HG03378 (cell line): ENCODE measurements at regions not wholly inside any gene's neighbourhood (a gene's known extent, or its start where the extent isn't known, plus 50 kb on each side); places are given as distances from the start of the nearest gene placed in this dataset.
A peak's percentile ranks its signal among the peaks of the same experiment; 100 is the strongest.

Source experiments
- ATAC-seq: cut with Tn5 transposase; IDR thresholded peaks from one replicate; pipeline ENCODE4 v1.9.1; 2021; ENCODE audit warnings: mild to moderate bottlenecking, moderate library complexity; ENCODE audit not compliant: unreplicated experiment

GRCh38 chr2:221844212-221845020 lies 272.3 kb upstream of the EPHA4 start:
- ATAC-seq: peak; percentile 79

- no peak for ATAC-seq
Observed at GRCh38 chr2:221836095-221836494, 264.0 kb upstream of the EPHA4 start.

GRCh38 chr2:221833966-221834365 lies 261.9 kb upstream of the EPHA4 start:
- no peak for ATAC-seq

DNA sequence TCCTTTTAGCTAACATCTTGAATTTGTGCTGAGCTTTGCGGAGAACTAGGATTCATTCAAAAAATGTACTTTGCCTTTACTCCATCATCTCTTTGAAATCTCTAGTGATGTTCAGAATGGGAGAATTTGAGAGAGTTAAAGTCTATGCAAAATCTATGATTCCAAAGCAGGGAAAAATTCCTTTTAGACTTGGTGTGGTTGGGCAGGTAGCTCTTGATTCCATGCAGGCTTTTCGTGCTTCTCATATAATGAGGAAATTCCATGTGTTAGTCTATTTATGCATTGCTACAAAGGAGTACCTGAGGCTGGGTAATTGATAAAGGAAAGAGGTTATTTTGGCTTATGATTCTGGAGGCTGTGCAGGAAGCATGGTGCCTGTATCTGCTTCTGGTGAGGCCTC lies 258.9 kb upstream of the EPHA4 start:
- ATAC-seq: no peak

DNA sequence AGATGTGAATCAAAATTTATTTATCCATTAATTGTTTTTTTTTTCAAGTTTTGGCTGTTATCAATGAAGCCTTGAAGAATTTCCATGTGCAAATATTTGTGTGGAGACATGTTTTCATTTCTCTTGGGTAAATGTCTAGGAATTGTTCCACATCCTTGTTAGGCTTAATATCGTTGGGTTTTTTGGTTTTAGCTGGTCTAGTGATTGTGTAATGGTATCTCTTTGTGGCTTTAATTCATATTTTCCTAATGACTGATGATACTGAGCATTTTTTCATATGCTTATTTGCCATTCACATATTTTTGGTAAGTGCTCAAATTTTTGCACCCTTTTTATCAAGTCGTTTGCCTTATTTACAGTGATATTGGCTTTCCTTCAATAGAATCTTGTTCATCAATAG lies 250.3 kb upstream of the EPHA4 start:
- no peak for ATAC-seq

- ATAC-seq: no peak
Observed at GRCh38 chr2:221818616-221819320, 246.7 kb upstream of the EPHA4 start.

GRCh38 chr2:221817878-221818277 lies 245.8 kb upstream of the EPHA4 start:
- no peak for ATAC-seq

- ATAC-seq: no peak
Observed at GRCh38 chr2:221817052-221817451, 244.9 kb upstream of the EPHA4 start.

- ATAC-seq: no peak
Observed at GRCh38 chr2:221816566-221816965, 244.5 kb upstream of the EPHA4 start.

DNA sequence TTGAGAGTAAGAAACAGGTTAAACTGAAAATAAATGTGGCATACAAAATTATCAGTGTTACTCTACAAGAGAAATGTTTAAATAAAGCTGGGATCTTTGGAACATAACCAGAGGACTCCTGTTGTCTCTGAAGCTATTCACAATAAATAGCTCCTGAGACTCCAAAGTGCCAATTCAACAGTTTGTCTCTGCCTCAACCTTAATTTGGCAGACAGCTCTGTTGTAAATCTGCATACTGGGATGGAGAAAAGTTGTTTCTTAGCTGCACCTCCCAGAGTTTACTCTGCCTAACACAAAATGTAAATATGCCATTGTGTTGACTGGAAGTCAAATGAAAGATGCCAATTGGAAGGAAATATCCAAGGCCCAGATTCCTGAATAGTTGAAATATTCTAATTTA lies 238.5 kb upstream of the EPHA4 start:
- no peak for ATAC-seq

DNA sequence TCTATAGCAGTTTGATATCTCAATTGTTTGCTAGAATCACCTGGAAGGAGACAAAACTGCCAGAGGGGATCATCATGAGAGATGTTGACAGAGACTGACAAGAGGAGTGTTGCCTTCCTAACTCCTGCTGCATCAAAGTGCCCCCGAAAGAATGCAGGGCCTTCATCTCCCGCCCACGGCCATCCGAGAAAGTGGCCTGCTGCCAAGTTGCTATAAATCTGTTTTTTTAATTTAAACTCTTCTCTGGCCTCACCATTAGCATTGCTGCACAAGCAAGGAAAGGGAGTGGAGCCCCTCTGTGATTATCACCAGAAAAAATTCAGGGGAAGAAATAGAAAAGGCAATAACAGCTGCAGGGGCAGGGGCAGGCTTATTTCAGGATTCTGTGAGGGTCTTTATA lies 238.1 kb upstream of the EPHA4 start:
- ATAC-seq: no peak

DNA sequence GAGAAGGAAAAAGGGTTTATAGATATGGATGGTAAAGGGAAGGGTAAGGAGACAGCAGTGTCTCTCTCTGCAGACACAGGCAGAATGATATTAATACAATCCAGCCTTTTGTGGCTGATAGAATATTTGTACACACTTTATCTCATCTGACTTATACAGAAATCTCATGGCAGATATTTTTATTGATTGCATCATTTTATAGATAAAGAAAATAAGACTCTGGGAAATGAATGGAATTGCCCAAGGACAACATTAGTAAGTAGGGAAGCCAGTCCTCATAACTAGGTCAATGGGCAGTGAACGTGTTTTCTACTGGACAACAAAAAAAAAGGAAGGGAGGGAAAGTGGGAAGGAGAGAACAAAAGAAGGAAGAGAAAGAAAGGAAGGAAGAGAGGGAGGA lies 236.4 kb upstream of the EPHA4 start:
- no peak for ATAC-seq

DNA sequence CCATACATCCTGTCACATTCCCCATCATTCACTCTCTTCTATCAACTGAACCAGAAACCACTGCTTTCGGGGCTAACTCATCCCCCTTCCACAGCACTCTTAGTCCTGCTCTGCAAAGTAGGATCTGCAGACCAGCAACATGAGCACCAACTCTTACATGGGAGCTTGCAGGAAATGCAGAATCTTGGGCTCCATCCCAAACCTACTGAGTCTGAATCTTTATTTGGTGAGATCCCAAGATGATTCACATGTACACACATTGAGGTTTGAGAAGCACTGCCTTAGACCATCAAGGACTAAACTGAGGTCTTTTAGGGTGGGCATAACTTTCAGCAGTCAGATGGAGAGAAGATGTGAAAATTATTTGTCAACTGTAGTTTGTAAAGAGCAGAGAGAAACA lies 235.6 kb upstream of the EPHA4 start:
- ATAC-seq: no peak

DNA sequence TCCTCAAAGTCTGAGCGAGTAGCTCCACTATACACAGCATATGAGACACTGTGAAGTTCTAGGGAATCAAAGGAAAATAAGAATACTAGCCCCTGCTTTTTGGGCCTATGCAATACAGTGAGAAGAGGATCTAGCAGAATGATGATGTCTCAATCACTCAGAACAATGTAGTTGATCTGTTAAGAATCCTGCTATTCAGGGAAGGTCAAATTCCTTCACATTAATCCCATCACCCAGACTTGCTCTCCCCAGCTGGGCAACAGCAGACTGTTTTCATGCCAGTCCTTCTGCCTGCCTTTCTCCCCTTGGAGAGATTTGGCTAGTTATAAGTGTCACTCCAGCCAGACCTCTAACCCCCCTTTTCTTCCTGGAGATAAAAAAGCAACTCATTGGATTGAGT lies 230.0 kb upstream of the EPHA4 start:
- no peak for ATAC-seq

DNA sequence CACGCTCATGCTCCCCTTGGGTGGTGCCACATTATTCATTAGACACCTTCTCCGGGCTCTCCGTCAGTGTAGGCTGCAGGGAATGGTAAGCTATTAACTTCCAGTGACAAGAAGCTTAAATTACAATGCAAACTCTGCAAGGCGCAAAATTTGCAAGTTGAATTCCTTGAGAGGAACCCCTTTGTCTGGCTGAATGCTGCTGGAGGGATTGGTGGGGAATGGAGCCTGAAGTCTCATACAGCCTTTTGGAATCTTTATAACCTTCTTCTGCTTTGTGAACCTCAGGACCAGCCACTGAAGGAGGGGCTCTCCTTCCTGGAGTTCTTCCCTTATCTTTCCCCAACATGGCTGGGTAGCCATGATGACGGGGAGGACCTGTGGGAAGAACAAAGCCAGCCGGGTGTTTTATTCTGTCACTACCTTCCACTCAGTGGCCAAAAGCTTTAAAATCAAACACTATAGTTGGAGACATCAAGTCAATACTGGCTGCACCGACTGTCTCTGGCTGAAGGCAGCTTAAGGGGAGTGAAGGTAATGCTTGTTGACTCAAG lies 220.9 kb upstream of the EPHA4 start:
- ATAC-seq: no peak

- ATAC-seq: no peak
Observed at GRCh38 chr2:221791844-221792243, 219.7 kb upstream of the EPHA4 start.

- ATAC-seq: no peak
Observed at GRCh38 chr2:221787561-221787960, 215.5 kb upstream of the EPHA4 start.

DNA sequence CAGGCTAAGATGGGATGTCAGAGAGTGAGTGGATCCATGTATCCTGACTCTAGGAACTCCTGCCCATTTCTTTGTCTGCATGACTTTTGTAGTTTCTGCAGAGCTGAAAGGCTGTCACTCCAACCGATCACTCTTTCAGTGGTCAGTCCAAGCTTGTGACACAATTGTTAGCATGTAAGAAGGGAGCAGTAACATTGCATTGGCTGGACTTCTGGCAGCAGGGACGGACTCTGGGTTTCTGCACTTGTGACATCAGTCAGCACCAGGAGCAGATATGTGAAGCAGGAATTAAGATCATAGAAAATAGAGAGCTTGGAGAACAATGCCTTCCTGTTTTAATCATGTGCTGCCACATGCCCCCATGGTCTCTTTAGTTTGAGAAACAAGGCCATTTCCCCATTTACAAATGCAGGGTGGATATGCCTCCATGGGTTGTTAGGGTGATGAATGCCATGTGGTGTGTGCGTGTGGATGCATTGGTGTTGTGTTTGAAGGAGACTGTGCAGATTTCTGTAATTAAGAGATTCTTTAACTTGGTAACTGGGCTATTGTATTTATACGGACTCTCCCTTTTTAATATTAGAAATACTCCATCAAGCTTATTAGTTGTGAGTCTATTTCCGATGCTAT lies 214.3 kb upstream of the EPHA4 start:
- no peak for ATAC-seq

- no peak for ATAC-seq
Observed at GRCh38 chr2:221780281-221780688, 208.2 kb upstream of the EPHA4 start.

DNA sequence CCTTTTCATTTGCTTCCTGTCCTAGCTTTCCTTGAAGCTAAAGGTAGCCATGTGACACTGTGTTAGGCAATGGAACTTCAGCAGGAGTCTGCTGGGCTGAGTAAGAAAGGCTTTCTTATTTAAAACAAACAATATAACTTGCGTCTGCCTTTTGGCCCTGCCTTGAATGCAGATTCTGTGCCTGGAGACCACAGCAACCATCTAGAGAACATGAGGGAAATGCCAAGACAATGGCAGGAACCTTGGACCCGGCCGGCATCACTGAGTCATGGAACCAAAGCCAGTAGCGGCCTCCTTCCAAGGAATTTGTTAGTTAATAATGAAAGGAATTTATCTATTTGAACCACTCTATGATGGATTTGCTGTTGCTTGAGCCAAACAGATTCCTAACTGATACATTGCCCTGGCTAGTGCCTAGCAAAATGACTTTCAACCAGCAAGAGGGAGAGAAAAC lies 207.5 kb upstream of the EPHA4 start:
- ATAC-seq: no peak

- no peak for ATAC-seq
Observed at GRCh38 chr2:221778025-221778424, 205.9 kb upstream of the EPHA4 start.

DNA sequence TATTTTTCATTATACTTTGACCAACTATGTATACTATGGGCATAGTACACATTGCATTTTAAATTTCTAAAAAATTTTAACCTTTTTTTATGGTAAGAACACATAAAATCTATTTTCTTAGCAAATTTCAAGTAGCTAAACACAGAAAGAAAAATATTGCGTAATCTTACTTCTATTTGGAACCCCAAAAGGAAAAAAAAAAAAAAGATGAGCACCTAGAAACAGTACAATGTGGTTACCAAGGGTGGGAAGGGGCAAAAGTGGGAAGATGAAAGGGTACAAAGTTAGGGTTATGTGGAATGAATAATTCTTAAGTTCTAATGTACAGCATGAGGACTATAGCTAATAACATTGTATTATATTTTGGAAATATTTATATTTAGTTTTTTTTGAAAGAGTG lies 205.0 kb upstream of the EPHA4 start:
- no peak for ATAC-seq
